OCI-LY1 (cell line): ENCODE measurements at regions not wholly inside any gene's neighbourhood (a gene's known extent, or its start where the extent isn't known, plus 50 kb on each side); places are given as distances from the start of the nearest gene placed in this dataset.

Source experiments
- EZH2 ChIP-seq: fragments of 200-600 bp; sonication (generic), shearing (Covaris generic); IDR thresholded peaks from 2 replicates; pipeline ENCODE4 v1.8.0; 2017; ENCODE audit warnings: borderline replicate concordance, mixed run types, mild to moderate bottlenecking, antibody characterized with exemption, low read length, moderate library complexity, mixed read lengths
- TF ChIP-seq, protein P1 (sequence below): fragments of 200-600 bp; sonication (generic), shearing (Covaris generic); IDR thresholded peaks from 2 replicates; pipeline ENCODE4 v1.5.1; 2017; ENCODE audit warnings: mild to moderate bottlenecking, antibody characterized with exemption, low read length, moderate library complexity, mixed read lengths

DNA sequence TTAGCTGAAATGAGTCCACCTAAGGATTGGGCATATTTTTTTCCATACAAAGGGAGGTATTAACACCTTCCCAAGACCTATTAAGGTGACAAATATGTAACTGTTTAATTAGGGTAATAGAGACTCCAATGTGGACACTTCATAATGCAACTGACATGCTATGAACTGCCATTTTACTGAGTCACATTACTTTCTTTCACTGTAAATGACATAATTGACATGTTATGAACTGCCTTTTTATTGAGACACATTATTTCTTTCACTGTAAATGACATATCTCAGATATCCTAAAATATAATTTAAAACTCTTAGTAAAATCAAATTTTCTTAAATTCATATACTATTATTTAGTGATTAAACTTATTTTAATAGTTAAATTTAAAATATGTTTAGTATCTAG lies 528.8 kb upstream of the PCDH15 start:
- TF ChIP-seq, protein P1, sequence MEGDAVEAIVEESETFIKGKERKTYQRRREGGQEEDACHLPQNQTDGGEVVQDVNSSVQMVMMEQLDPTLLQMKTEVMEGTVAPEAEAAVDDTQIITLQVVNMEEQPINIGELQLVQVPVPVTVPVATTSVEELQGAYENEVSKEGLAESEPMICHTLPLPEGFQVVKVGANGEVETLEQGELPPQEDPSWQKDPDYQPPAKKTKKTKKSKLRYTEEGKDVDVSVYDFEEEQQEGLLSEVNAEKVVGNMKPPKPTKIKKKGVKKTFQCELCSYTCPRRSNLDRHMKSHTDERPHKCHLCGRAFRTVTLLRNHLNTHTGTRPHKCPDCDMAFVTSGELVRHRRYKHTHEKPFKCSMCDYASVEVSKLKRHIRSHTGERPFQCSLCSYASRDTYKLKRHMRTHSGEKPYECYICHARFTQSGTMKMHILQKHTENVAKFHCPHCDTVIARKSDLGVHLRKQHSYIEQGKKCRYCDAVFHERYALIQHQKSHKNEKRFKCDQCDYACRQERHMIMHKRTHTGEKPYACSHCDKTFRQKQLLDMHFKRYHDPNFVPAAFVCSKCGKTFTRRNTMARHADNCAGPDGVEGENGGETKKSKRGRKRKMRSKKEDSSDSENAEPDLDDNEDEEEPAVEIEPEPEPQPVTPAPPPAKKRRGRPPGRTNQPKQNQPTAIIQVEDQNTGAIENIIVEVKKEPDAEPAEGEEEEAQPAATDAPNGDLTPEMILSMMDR = no peak
- no peak for TF ChIP-seq EZH2
